ENCODE measurements at regions not wholly inside any gene's neighbourhood (a gene's known extent, or its start where the extent isn't known, plus 50 kb on each side); places are given as distances from the start of the nearest gene placed in this dataset.

DNA sequence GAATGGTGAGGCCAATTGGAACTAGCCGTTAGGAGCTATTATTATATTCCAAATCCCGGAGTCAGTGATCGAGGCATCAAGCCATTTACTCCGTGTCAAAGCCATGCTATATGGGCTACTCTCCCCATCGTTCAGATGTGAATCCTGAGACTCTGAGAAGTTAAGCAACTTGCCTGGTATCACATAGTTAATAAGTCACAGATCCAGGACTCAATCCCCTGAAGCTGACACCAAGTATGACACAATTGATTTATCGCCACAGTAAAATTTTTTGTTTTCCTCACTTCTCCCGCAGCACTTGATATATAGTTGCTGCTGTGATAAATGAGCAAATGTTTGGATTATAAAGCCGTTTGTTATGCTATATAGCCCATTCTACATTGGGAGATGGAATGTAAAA lies 50.8 kb upstream of the TSHZ2 start:
- H2AFZ ChIP-seq (ENCODE audit: low read length), result no peak overlapping the region
- ChIA-PET POLR2A (ENCODE audit: unreplicated experiment) (no interaction called here), CTCF (no interaction called here)
- no peaks in the 10 kb centered on the region for H3K4me1 ChIP-seq (ENCODE audit: insufficient read depth, low read length)
- H3K4me2 ChIP-seq (ENCODE audit: low read length), result no peak overlapping the region
- H4K20me1 ChIP-seq (ENCODE audit: low read length), result no peaks in the 10 kb centered on the region
- no peak overlapping the region for H3K9ac ChIP-seq (ENCODE audit: low read length)
- H3K79me2 ChIP-seq (ENCODE audit: low read length), result no peaks in the 10 kb centered on the region
- H3F3A ChIP-seq (ENCODE audit: low read length, unreplicated experiment), result no peaks in the 10 kb centered on the region
- ATAC-seq, result no peak
- no peaks in the 10 kb centered on the region for H3K27me3 ChIP-seq (ENCODE audit: low read length)
- H3K27ac ChIP-seq (ENCODE audit: low read length), result no peak overlapping the region
- intact Hi-C loops (cut with micrococcal nuclease), result no loop called here
- H3K9me2 ChIP-seq (replicated peaks; ENCODE audit: low read length), result no peaks in the 10 kb centered on the region
- H3K36me3 ChIP-seq (ENCODE audit: low read depth, low read length), result no peaks in the 10 kb centered on the region
- TF ChIP-seq, protein P1, sequence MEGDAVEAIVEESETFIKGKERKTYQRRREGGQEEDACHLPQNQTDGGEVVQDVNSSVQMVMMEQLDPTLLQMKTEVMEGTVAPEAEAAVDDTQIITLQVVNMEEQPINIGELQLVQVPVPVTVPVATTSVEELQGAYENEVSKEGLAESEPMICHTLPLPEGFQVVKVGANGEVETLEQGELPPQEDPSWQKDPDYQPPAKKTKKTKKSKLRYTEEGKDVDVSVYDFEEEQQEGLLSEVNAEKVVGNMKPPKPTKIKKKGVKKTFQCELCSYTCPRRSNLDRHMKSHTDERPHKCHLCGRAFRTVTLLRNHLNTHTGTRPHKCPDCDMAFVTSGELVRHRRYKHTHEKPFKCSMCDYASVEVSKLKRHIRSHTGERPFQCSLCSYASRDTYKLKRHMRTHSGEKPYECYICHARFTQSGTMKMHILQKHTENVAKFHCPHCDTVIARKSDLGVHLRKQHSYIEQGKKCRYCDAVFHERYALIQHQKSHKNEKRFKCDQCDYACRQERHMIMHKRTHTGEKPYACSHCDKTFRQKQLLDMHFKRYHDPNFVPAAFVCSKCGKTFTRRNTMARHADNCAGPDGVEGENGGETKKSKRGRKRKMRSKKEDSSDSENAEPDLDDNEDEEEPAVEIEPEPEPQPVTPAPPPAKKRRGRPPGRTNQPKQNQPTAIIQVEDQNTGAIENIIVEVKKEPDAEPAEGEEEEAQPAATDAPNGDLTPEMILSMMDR (conservative IDR thresholded peaks at IDR 0.05; ENCODE audit: low read depth, low read length), result no peak
- TF ChIP-seq EZH2 (IDR thresholded peaks at IDR 0.05; ENCODE audit: low read length, unreplicated experiment) (no peak), EZH2phosphoT487 (IDR thresholded peaks at IDR 0.05; ENCODE audit: borderline replicate concordance, low read length) (no peak)
- H3K9me3 ChIP-seq (ENCODE audit: low read length), result peaks cover 6% of the 10 kb centered on the region
- BruUV-seq (replicated peaks), result no TSS peak
- DNase-seq, result no peak
- no peak overlapping the region for H3K4me3 ChIP-seq (ENCODE audit: low read length)

GRCh38 chr20:52918311-52918710 lies 53.8 kb upstream of the TSHZ2 start:
- ChIA-PET POLR2A (ENCODE audit: unreplicated experiment) (no interaction called here), CTCF (no interaction called here)
- no peak for DNase-seq
- no peaks in the 10 kb centered on the region for H3K36me3 ChIP-seq (ENCODE audit: low read depth, low read length)
- H3K9me2 ChIP-seq (replicated peaks; ENCODE audit: low read length), result no peaks in the 10 kb centered on the region
- no peak overlapping the region for H3K27ac ChIP-seq (ENCODE audit: low read length)
- H3K9ac ChIP-seq (ENCODE audit: low read length), result no peak overlapping the region
- H3K4me2 ChIP-seq (ENCODE audit: low read length), result no peak overlapping the region
- TF ChIP-seq EZH2phosphoT487 (IDR thresholded peaks at IDR 0.05; ENCODE audit: borderline replicate concordance, low read length), result no peak
- TF ChIP-seq EZH2 (IDR thresholded peaks at IDR 0.05; ENCODE audit: low read length, unreplicated experiment), result no peak
- TF ChIP-seq, protein P1 (conservative IDR thresholded peaks at IDR 0.05; ENCODE audit: low read depth, low read length), result no peak
- no peaks in the 10 kb centered on the region for H3K27me3 ChIP-seq (ENCODE audit: low read length)
- H3K79me2 ChIP-seq (ENCODE audit: low read length), result no peaks in the 10 kb centered on the region
- no peak overlapping the region for H3K4me3 ChIP-seq (ENCODE audit: low read length)
- no TSS peak for BruUV-seq (replicated peaks)
- intact Hi-C loops (cut with micrococcal nuclease), result no loop called here
- peaks cover 19% of the 10 kb centered on the region for H3K9me3 ChIP-seq (ENCODE audit: low read length)
- H3K4me1 ChIP-seq (ENCODE audit: insufficient read depth, low read length), result no peaks in the 10 kb centered on the region
- H3F3A ChIP-seq (ENCODE audit: low read length, unreplicated experiment), result no peaks in the 10 kb centered on the region
- no peaks in the 10 kb centered on the region for H4K20me1 ChIP-seq (ENCODE audit: low read length)
- no peak overlapping the region for H2AFZ ChIP-seq (ENCODE audit: low read length)
- no peak for ATAC-seq

GRCh38 chr20:52915564-52915963 lies 56.6 kb upstream of the TSHZ2 start:
- BruUV-seq (replicated peaks), result no TSS peak
- ChIA-PET POLR2A (ENCODE audit: unreplicated experiment) (no interaction called here), CTCF (no interaction called here)
- Histone ChIP-seq H2AFZ (ENCODE audit: low read length) (no peak overlapping the region), H3K27me3 (ENCODE audit: low read length) (no peaks in the 10 kb centered on the region), H3K27ac (ENCODE audit: low read length) (no peak overlapping the region), H3K36me3 (ENCODE audit: low read depth, low read length) (no peaks in the 10 kb centered on the region), H3K9me3 (ENCODE audit: low read length) (peaks cover 19% of the 10 kb centered on the region), H3K4me3 (ENCODE audit: low read length) (no peak overlapping the region), H3K4me2 (ENCODE audit: low read length) (no peak overlapping the region), H3K4me1 (ENCODE audit: insufficient read depth, low read length) (no peaks in the 10 kb centered on the region), H4K20me1 (ENCODE audit: low read length) (no peaks in the 10 kb centered on the region), H3K79me2 (ENCODE audit: low read length) (no peaks in the 10 kb centered on the region), H3F3A (ENCODE audit: low read length, unreplicated experiment) (no peaks in the 10 kb centered on the region), H3K9me2 (replicated peaks; ENCODE audit: low read length) (no peaks in the 10 kb centered on the region), H3K9ac (ENCODE audit: low read length) (no peak overlapping the region)
- TF ChIP-seq, protein P1 (conservative IDR thresholded peaks at IDR 0.05; ENCODE audit: low read depth, low read length), result no peak
- TF ChIP-seq EZH2phosphoT487 (IDR thresholded peaks at IDR 0.05; ENCODE audit: borderline replicate concordance, low read length), result no peak
- TF ChIP-seq EZH2 (IDR thresholded peaks at IDR 0.05; ENCODE audit: low read length, unreplicated experiment), result no peak
- no peak for ATAC-seq
- intact Hi-C loops (cut with micrococcal nuclease), result no loop called here
- DNase-seq, result no peak
